ENCODE measurements at regions not wholly inside any gene's neighbourhood (a gene's known extent, or its start where the extent isn't known, plus 50 kb on each side); places are given as distances from the start of the nearest gene placed in this dataset.
"Not testable (repeated sequence)": the region's sequence is repeated elsewhere in the genome, so short reads cannot be mapped to it uniquely, and the experiment has no call there.

- in situ Hi-C loops (cut with MboI; ENCODE audit: low sequenced_read_pairs), result no loop called here
Measured at GRCh38 chr2:145931781-145932395, 1412.0 kb upstream of the ZEB2 start.

- in situ Hi-C loops (cut with MboI; ENCODE audit: low sequenced_read_pairs), result no loop called here
Measured at GRCh38 chr2:145930318-145930717, 1410.4 kb upstream of the ZEB2 start.

GRCh38 chr2:145927131-145927950, 1407.4 kb upstream of the ZEB2 start:
- in situ Hi-C loops (cut with MboI; ENCODE audit: low sequenced_read_pairs), result no loop called here

- in situ Hi-C loops (cut with MboI; ENCODE audit: low sequenced_read_pairs), result no loop called here
Measured at GRCh38 chr2:145925591-145925990, 1405.7 kb upstream of the ZEB2 start.

- in situ Hi-C loops (cut with MboI; ENCODE audit: low sequenced_read_pairs), result no loop called here
Measured at GRCh38 chr2:145919477-145919876, 1399.6 kb upstream of the ZEB2 start.

- in situ Hi-C loops (cut with MboI; ENCODE audit: low sequenced_read_pairs), result no loop called here
Measured at GRCh38 chr2:145918951-145919350, 1399.0 kb upstream of the ZEB2 start.

GRCh38 chr2:145916799-145917198, 1396.9 kb upstream of the ZEB2 start:
- in situ Hi-C loops (cut with MboI; ENCODE audit: low sequenced_read_pairs), result no loop called here

GRCh38 chr2:145914716-145915115, 1394.8 kb upstream of the ZEB2 start:
- in situ Hi-C loops (cut with MboI; ENCODE audit: low sequenced_read_pairs), result no loop called here

GRCh38 chr2:145910416-145910815, 1390.5 kb upstream of the ZEB2 start:
- in situ Hi-C loops (cut with MboI; ENCODE audit: low sequenced_read_pairs), result no loop called here

- in situ Hi-C loops (cut with MboI; ENCODE audit: low sequenced_read_pairs), result no loop called here
Measured at GRCh38 chr2:145909766-145910165, 1389.8 kb upstream of the ZEB2 start.

GRCh38 chr2:145909175-145909755, 1389.3 kb upstream of the ZEB2 start:
- in situ Hi-C loops (cut with MboI; ENCODE audit: low sequenced_read_pairs), result no loop called here

- in situ Hi-C loops (cut with MboI; ENCODE audit: low sequenced_read_pairs), result no loop called here
Measured at GRCh38 chr2:145906354-145906753, 1386.4 kb upstream of the ZEB2 start.

- in situ Hi-C loops (cut with MboI; ENCODE audit: low sequenced_read_pairs), result no loop called here
Measured at GRCh38 chr2:145905371-145905770, 1385.5 kb upstream of the ZEB2 start.

- in situ Hi-C loops (cut with MboI; ENCODE audit: low sequenced_read_pairs), result no loop called here
Measured at GRCh38 chr2:145897151-145897550, 1377.2 kb upstream of the ZEB2 start.

- in situ Hi-C loops (cut with MboI; ENCODE audit: low sequenced_read_pairs), result no loop called here
Measured at GRCh38 chr2:145887915-145888314, 1368.0 kb upstream of the ZEB2 start.

GRCh38 chr2:145880997-145881396, 1361.1 kb upstream of the ZEB2 start:
- in situ Hi-C loops (cut with MboI; ENCODE audit: low sequenced_read_pairs), result not testable (repeated sequence)

GRCh38 chr2:145875016-145875415, 1355.1 kb upstream of the ZEB2 start:
- in situ Hi-C loops (cut with MboI; ENCODE audit: low sequenced_read_pairs), result no loop called here

- in situ Hi-C loops (cut with MboI; ENCODE audit: low sequenced_read_pairs), result no loop called here
Measured at GRCh38 chr2:145874466-145874865, 1354.5 kb upstream of the ZEB2 start.

- in situ Hi-C loops (cut with MboI; ENCODE audit: low sequenced_read_pairs), result no loop called here
Measured at GRCh38 chr2:145864501-145864900, 1344.6 kb upstream of the ZEB2 start.

- in situ Hi-C loops (cut with MboI; ENCODE audit: low sequenced_read_pairs), result no loop called here
Measured at GRCh38 chr2:145861940-145862339, 1342.0 kb upstream of the ZEB2 start.

- in situ Hi-C loops (cut with MboI; ENCODE audit: low sequenced_read_pairs), result no loop called here
Measured at GRCh38 chr2:145860083-145860482, 1340.2 kb upstream of the ZEB2 start.

GRCh38 chr2:145855142-145855541, 1335.2 kb upstream of the ZEB2 start:
- in situ Hi-C loops (cut with MboI; ENCODE audit: low sequenced_read_pairs), result no loop called here
